ENCODE measurements at regions not wholly inside any gene's neighbourhood (a gene's known extent, or its start where the extent isn't known, plus 50 kb on each side); places are given as distances from the start of the nearest gene placed in this dataset.
"Not testable (repeated sequence)": the region's sequence is repeated elsewhere in the genome, so short reads cannot be mapped to it uniquely, and the experiment has no call there.

DNA sequence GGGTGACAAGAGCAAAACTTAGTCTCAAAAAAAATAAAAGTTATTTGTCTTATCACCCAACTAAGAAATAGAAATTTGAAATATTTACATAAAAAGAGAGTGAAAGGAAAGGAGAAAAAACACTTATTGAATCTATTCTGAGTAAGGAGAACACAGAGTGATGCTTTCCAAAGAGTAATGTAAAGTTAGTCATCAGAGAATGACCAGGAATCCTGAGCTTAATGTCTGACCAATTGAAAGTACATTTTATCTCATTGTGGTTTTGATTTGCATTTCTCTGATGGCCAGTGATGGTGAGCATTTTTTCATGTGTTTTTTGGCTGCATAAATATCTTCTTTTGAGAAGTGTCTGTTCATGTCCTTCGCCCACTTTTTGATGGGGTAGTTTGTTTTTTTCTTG is 300.2 kb upstream of the TNC start:
- H3K36me3 ChIP-seq (ENCODE audit: control insufficient read depth in 4 of 4, insufficient read depth in 3 of 4, low read depth in 1 of 4, low read length in 3 of 4); DNase-seq (ENCODE audit: low spot score); H3K4me1 ChIP-seq (ENCODE audit: control insufficient read depth in 4 of 4, insufficient read depth in 4 of 4, low read length in 3 of 4); H3K4me3 ChIP-seq (ENCODE audit: low read depth in 1 of 3, low read length in 3 of 3); H3K9ac ChIP-seq (ENCODE audit: low read depth in 1 of 2, low read length in 2 of 2); H3K27me3 ChIP-seq (ENCODE audit: control insufficient read depth in 4 of 4, insufficient read depth in 4 of 4, low read length in 3 of 4); H3K27ac ChIP-seq (ENCODE audit: low read depth in 1 of 2, low read length in 2 of 2); H3K9me3 ChIP-seq (ENCODE audit: control insufficient read depth in 4 of 4, low read length in 3 of 4): not testable (repeated sequence)
- 87% methylated on average over 1 of the region's 1 CpG for WGBS

DNA sequence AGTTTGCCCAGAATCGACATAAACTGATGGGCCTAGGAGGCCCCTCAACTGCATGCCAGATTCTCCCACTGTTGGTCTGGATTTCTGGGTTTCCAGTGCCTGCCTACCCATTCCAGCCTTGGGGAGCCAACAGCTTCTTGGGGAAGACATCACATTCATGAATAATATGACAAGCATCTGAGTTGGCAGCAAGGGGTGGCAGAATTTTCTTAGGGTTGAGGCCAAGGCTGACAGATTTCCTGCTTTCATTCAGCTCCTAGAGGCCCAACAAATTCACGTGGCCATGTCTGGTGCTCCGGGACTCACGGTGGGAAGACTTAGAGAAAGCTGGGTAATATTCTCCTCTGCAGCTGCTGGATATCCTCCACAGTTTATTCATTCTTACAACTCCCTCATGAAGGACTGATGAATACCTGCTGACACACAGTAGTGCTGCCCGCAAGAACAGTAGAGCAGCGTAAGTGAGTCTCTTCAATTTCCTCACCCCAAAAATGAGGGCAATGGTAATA is 305.0 kb upstream of the TNC start:
- peaks cover 0 to 7% (median 3%) of the 10 kb centered on the region in 4 donors for H3K9me3 ChIP-seq (ENCODE audit: control insufficient read depth in 4 of 4, low read length in 3 of 4)

DNA sequence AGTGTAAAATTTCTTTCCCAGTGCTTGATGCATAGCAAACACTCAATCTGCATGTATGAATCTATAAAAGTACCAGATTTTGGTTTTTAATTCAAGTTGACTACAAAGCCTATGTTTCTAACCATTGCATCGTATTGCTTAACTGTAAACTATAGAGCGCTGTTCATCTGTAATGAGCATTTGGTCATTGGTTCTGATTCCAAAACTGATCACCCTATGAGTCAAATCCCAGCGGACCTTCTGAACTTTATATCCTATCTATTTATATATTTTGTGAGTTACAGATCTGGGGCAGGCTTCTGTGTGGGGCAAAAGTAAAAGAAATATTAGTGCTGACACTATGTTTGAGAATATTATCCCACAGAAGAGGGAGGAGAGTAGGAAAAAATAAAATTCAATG is 305.7 kb upstream of the TNC start:
- Histone ChIP-seq H3K9ac (ENCODE audit: low read depth in 1 of 2, low read length in 2 of 2) (no peak overlapping the region), H3K4me3 (ENCODE audit: low read depth in 1 of 3, low read length in 3 of 3) (no peak overlapping the region), H3K27me3 (ENCODE audit: control insufficient read depth in 4 of 4, insufficient read depth in 4 of 4, low read length in 3 of 4) (no peaks in the 10 kb centered on the region), H3K4me1 (ENCODE audit: control insufficient read depth in 4 of 4, insufficient read depth in 4 of 4, low read length in 3 of 4) (no peaks in the 10 kb centered on the region), H3K36me3 (ENCODE audit: control insufficient read depth in 4 of 4, insufficient read depth in 3 of 4, low read depth in 1 of 4, low read length in 3 of 4) (no peaks in the 10 kb centered on the region), H3K27ac (ENCODE audit: low read depth in 1 of 2, low read length in 2 of 2) (no peak overlapping the region), H3K9me3 (ENCODE audit: control insufficient read depth in 4 of 4, low read length in 3 of 4) (peaks cover 0 to 7% (median 3%) of the 10 kb centered on the region in 4 donors)
- 90% methylated on average over 3 of the region's 3 CpGs for WGBS
- no peak for DNase-seq (ENCODE audit: low spot score)
- no peak for TF ChIP-seq JUND (IDR thresholded peaks at IDR 0.05)
- TF ChIP-seq, protein P1, sequence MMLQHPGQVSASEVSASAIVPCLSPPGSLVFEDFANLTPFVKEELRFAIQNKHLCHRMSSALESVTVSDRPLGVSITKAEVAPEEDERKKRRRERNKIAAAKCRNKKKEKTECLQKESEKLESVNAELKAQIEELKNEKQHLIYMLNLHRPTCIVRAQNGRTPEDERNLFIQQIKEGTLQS (IDR thresholded peaks at IDR 0.05), result no peak
- TF ChIP-seq, protein P2, sequence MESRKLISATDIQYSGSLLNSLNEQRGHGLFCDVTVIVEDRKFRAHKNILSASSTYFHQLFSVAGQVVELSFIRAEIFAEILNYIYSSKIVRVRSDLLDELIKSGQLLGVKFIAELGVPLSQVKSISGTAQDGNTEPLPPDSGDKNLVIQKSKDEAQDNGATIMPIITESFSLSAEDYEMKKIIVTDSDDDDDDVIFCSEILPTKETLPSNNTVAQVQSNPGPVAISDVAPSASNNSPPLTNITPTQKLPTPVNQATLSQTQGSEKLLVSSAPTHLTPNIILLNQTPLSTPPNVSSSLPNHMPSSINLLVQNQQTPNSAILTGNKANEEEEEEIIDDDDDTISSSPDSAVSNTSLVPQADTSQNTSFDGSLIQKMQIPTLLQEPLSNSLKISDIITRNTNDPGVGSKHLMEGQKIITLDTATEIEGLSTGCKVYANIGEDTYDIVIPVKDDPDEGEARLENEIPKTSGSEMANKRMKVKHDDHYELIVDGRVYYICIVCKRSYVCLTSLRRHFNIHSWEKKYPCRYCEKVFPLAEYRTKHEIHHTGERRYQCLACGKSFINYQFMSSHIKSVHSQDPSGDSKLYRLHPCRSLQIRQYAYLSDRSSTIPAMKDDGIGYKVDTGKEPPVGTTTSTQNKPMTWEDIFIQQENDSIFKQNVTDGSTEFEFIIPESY (IDR thresholded peaks at IDR 0.05), result no peak
- no peak for TF ChIP-seq HNF4G (IDR thresholded peaks at IDR 0.05)
- no peak for TF ChIP-seq FOXA1 (IDR thresholded peaks at IDR 0.05)
- no peak for TF ChIP-seq NR2F2 (IDR thresholded peaks at IDR 0.05)
- TF ChIP-seq, protein P3, sequence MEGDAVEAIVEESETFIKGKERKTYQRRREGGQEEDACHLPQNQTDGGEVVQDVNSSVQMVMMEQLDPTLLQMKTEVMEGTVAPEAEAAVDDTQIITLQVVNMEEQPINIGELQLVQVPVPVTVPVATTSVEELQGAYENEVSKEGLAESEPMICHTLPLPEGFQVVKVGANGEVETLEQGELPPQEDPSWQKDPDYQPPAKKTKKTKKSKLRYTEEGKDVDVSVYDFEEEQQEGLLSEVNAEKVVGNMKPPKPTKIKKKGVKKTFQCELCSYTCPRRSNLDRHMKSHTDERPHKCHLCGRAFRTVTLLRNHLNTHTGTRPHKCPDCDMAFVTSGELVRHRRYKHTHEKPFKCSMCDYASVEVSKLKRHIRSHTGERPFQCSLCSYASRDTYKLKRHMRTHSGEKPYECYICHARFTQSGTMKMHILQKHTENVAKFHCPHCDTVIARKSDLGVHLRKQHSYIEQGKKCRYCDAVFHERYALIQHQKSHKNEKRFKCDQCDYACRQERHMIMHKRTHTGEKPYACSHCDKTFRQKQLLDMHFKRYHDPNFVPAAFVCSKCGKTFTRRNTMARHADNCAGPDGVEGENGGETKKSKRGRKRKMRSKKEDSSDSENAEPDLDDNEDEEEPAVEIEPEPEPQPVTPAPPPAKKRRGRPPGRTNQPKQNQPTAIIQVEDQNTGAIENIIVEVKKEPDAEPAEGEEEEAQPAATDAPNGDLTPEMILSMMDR (IDR thresholded peaks at IDR 0.05; ENCODE audit: low read depth, low read length, missing input control), result no peak
- TF ChIP-seq RAD21 (IDR thresholded peaks at IDR 0.05), result no peak

More for the DNA sequence above, 305.0 kb upstream of the TNC start:
- no peaks in the 10 kb centered on the region for H3K36me3 ChIP-seq (ENCODE audit: control insufficient read depth in 4 of 4, insufficient read depth in 3 of 4, low read depth in 1 of 4, low read length in 3 of 4)
- H3K4me3 ChIP-seq (ENCODE audit: low read depth in 1 of 3, low read length in 3 of 3), result no peak overlapping the region
- WGBS, result 82% methylated on average over 6 of the region's 6 CpGs
- H3K4me1 ChIP-seq (ENCODE audit: control insufficient read depth in 4 of 4, insufficient read depth in 4 of 4, low read length in 3 of 4), result no peaks in the 10 kb centered on the region
- no peak overlapping the region for H3K9ac ChIP-seq (ENCODE audit: low read depth in 1 of 2, low read length in 2 of 2)
- TF ChIP-seq, protein P4, sequence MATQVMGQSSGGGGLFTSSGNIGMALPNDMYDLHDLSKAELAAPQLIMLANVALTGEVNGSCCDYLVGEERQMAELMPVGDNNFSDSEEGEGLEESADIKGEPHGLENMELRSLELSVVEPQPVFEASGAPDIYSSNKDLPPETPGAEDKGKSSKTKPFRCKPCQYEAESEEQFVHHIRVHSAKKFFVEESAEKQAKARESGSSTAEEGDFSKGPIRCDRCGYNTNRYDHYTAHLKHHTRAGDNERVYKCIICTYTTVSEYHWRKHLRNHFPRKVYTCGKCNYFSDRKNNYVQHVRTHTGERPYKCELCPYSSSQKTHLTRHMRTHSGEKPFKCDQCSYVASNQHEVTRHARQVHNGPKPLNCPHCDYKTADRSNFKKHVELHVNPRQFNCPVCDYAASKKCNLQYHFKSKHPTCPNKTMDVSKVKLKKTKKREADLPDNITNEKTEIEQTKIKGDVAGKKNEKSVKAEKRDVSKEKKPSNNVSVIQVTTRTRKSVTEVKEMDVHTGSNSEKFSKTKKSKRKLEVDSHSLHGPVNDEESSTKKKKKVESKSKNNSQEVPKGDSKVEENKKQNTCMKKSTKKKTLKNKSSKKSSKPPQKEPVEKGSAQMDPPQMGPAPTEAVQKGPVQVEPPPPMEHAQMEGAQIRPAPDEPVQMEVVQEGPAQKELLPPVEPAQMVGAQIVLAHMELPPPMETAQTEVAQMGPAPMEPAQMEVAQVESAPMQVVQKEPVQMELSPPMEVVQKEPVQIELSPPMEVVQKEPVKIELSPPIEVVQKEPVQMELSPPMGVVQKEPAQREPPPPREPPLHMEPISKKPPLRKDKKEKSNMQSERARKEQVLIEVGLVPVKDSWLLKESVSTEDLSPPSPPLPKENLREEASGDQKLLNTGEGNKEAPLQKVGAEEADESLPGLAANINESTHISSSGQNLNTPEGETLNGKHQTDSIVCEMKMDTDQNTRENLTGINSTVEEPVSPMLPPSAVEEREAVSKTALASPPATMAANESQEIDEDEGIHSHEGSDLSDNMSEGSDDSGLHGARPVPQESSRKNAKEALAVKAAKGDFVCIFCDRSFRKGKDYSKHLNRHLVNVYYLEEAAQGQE (IDR thresholded peaks at IDR 0.05), result no peak
- TF ChIP-seq JUND (IDR thresholded peaks at IDR 0.05), result no peak
- no peak for TF ChIP-seq HNF4A (conservative IDR thresholded peaks at IDR 0.05)
- TF ChIP-seq YY1 (IDR thresholded peaks at IDR 0.05), result no peak
- no peak for TF ChIP-seq SP1 (IDR thresholded peaks at IDR 0.05)
- TF ChIP-seq FOXA1 (IDR thresholded peaks at IDR 0.05), result no peak
- TF ChIP-seq, protein P2 (IDR thresholded peaks at IDR 0.05), result no peak
- TF ChIP-seq TAF1 (conservative IDR thresholded peaks at IDR 0.05), result no peak
- TF ChIP-seq FOXA2 (IDR thresholded peaks at IDR 0.05), result no peak
- TF ChIP-seq EGR1 (IDR thresholded peaks at IDR 0.05; ENCODE audit: low read depth in 2 of 2), result no peak
- TF ChIP-seq, protein P1 (IDR thresholded peaks at IDR 0.05), result no peak
- TF ChIP-seq HNF4G (IDR thresholded peaks at IDR 0.05), result no peak
- no peak for TF ChIP-seq GABPA (IDR thresholded peaks at IDR 0.05 in 1 of 2, conservative IDR thresholded peaks at IDR 0.05 in 1 of 2)
- TF ChIP-seq, protein P5, sequence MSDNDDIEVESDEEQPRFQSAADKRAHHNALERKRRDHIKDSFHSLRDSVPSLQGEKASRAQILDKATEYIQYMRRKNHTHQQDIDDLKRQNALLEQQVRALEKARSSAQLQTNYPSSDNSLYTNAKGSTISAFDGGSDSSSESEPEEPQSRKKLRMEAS (IDR thresholded peaks at IDR 0.05), result no peak
- TF ChIP-seq NR2F2 (IDR thresholded peaks at IDR 0.05), result no peak
- no peaks in the 10 kb centered on the region for H3K27me3 ChIP-seq (ENCODE audit: control insufficient read depth in 4 of 4, insufficient read depth in 4 of 4, low read length in 3 of 4)
- H3K27ac ChIP-seq (ENCODE audit: low read depth in 1 of 2, low read length in 2 of 2), result no peak overlapping the region
- DNase-seq (ENCODE audit: low spot score), result no peak

Measured in liver (tissue), 8 donors.